HepG2 (cell line): ENCODE measurements at regions not wholly inside any gene's neighbourhood (a gene's known extent, or its start where the extent isn't known, plus 50 kb on each side); places are given as distances from the start of the nearest gene placed in this dataset.

Experiments used
- ATF3 ChIP-seq: sonication (generic); formaldehyde crosslinking; IDR thresholded peaks from 2 replicates; pipeline ENCODE4 v1.4.0; 2020; ENCODE audit warnings: missing genetic modification reagents
- EP300 ChIP-seq, 3 experiments: sonication (generic) in 1 of 3; formaldehyde crosslinking in 1 of 3; IDR thresholded peaks; 2 replicates each; pipeline versions ENCODE4 v1.5.1 to v1.6.1; 2011 to 2020; ENCODE audit warnings: low read depth in 2 of 3, low read length in 2 of 3, borderline replicate concordance in 1 of 3, improper control_type of control experiment in 1 of 3, mild to moderate bottlenecking in 1 of 3, missing genetic modification reagents in 1 of 3, moderate library complexity in 1 of 3
- HDAC2 ChIP-seq: sonication (generic); formaldehyde crosslinking; IDR thresholded peaks from 2 replicates; pipeline ENCODE4 v1.4.0; 2020; ENCODE audit warnings: missing genetic modification reagents
- HOMEZ ChIP-seq: IDR thresholded peaks from 2 replicates; pipeline ENCODE4 v1.6.1; 2016; ENCODE audit warnings: low read depth
- MTF1 ChIP-seq: sonication (generic); formaldehyde crosslinking; IDR thresholded peaks from 2 replicates; pipeline ENCODE4 v1.5.0; 2020; ENCODE audit warnings: missing genetic modification reagents
- NAIF1 ChIP-seq: sonication (generic); formaldehyde crosslinking; IDR thresholded peaks from 2 replicates; pipeline ENCODE4 v1.5.0; 2020; ENCODE audit warnings: mild to moderate bottlenecking, missing genetic modification reagents, borderline replicate concordance
- PBX2 ChIP-seq: IDR thresholded peaks from 2 replicates; pipeline ENCODE4 v1.6.1; 2016; ENCODE audit warnings: control low read depth
- REST ChIP-seq, 2 experiments: IDR thresholded peaks; 2 replicates each; pipeline ENCODE4 v1.6.1; 2011 to 2012; ENCODE audit warnings: low read length in 2 of 2, borderline replicate concordance in 1 of 2, low read depth in 1 of 2, mild to moderate bottlenecking in 1 of 2, moderate library complexity in 1 of 2
- TBL1XR1 ChIP-seq: fragments of 150-350 bp; IDR thresholded peaks from 2 replicates; pipeline ENCODE4 v1.6.1; 2014; ENCODE audit warnings: borderline replicate concordance, low read length; ENCODE audit not compliant: partially characterized antibody
- ZNF264 ChIP-seq: sonication (generic); formaldehyde crosslinking; IDR thresholded peaks from 2 replicates; pipeline ENCODE4 v1.4.0; 2020; ENCODE audit warnings: missing genetic modification reagents
- ZNF318 ChIP-seq: sonication (generic); formaldehyde crosslinking; IDR thresholded peaks from 2 replicates; pipeline ENCODE4 v1.4.0; 2020; ENCODE audit warnings: mild to moderate bottlenecking, missing genetic modification reagents
- ZNF562 ChIP-seq: sonication (generic); formaldehyde crosslinking; IDR thresholded peaks from 2 replicates; pipeline ENCODE4 v1.8.0; 2022; ENCODE audit warnings: missing genetic modification reagents, borderline replicate concordance
- ZNF839 ChIP-seq: sonication (generic); formaldehyde crosslinking; IDR thresholded peaks from 2 replicates; pipeline ENCODE4 v1.4.0; 2020; ENCODE audit warnings: missing genetic modification reagents, mild to moderate bottlenecking, borderline replicate concordance

- TF ChIP-seq EP300 (IDR thresholded peaks at IDR 0.05; ENCODE audit: low read depth in 2 of 2, low read length in 2 of 2) (peak in 1 of 2 experiments; percentile 59; a peak in 1 of 4 replicates), EP300 (CRISPR knock-in tag; IDR thresholded peaks at IDR 0.05; ENCODE audit: borderline replicate concordance) (no peak; the same call in 1 of the 2 replicates), HDAC2 (CRISPR knock-in tag) (no peak), REST (IDR thresholded peaks at IDR 0.05; ENCODE audit: borderline replicate concordance in 1 of 2, low read depth in 1 of 2, low read length in 2 of 2) (no peak), TBL1XR1 (no peak), MTF1 (no peak), ZNF562 (CRISPR knock-in tag) (no peak), ZNF318 (CRISPR knock-in tag) (no peak), ZNF839 (CRISPR knock-in tag) (no peak), ZNF264 (CRISPR knock-in tag) (no peak), NAIF1 (CRISPR knock-in tag) (no peak), ATF3 (CRISPR knock-in tag) (peak; percentile 78), PBX2 (CRISPR knock-in tag) (0 out of 2 replicates have a peak, but pooled peaks have one; percentile 15), HOMEZ (CRISPR knock-in tag) (peak; percentile 59; the same call in 1 of the 2 replicates)
Measured at GRCh38 chr13:110965038-110965754, 50.3 kb upstream of the ANKRD10 start (continued).
